Trophoblast cell (in vitro differentiated cells and primary cell): ENCODE measurements at regions not wholly inside any gene's neighbourhood (a gene's known extent, or its start where the extent isn't known, plus 50 kb on each side); places are given as distances from the start of the nearest gene placed in this dataset.

Experiments
- DNase-seq, 2 donors: peaks; one replicate each; pipeline ENCODE4 v3.0.0-alpha.2; 2016
- H2AFZ ChIP-seq: 2 replicates; pipeline ENCODE4 v1.6.1; 2013; ENCODE audit warnings: low read length, moderate library complexity, mild to moderate bottlenecking; ENCODE audit not compliant: insufficient read depth, poor library complexity
- H2AK5ac ChIP-seq: 2 replicates; pipeline ENCODE4 v1.6.1; 2013; ENCODE audit warnings: mild to moderate bottlenecking, low read length
- H2BK120ac ChIP-seq: 2 replicates; pipeline ENCODE4 v1.6.1; 2013; ENCODE audit warnings: low read length, mild to moderate bottlenecking, moderate library complexity; ENCODE audit not compliant: insufficient read depth, poor library complexity
- H2BK12ac ChIP-seq: 2 replicates; pipeline ENCODE4 v1.6.1; 2013; ENCODE audit warnings: mild to moderate bottlenecking, low read length, moderate library complexity
- H2BK5ac ChIP-seq: 2 replicates; pipeline ENCODE4 v1.6.1; 2013; ENCODE audit warnings: low read length, low read depth, moderate library complexity, mild to moderate bottlenecking; ENCODE audit not compliant: poor library complexity
- H3K14ac ChIP-seq: 2 replicates; pipeline ENCODE4 v1.6.1; 2013; ENCODE audit warnings: mild to moderate bottlenecking, low read length
- H3K18ac ChIP-seq: 2 replicates; pipeline ENCODE4 v1.6.1; 2013; ENCODE audit warnings: mild to moderate bottlenecking, low read length
- H3K23ac ChIP-seq: 2 replicates; pipeline ENCODE4 v1.6.1; 2013; ENCODE audit warnings: low read length
- H3K27ac ChIP-seq: 2 replicates; pipeline ENCODE4 v1.5.1; 2013; ENCODE audit warnings: low read depth, mild to moderate bottlenecking, inconsistent platforms, low read length, moderate library complexity
- H3K27me3 ChIP-seq: 2 replicates; pipeline ENCODE4 v1.6.1; 2013; ENCODE audit warnings: inconsistent platforms, mild to moderate bottlenecking, low read length, moderate library complexity; ENCODE audit not compliant: insufficient read depth
- H3K36me3 ChIP-seq, 2 experiments: 1 replicate in 1 of 2; 2 replicates in 1 of 2; pipeline ENCODE4 v1.6.1; 2013; ENCODE audit warnings: low read length in 2 of 2, mild to moderate bottlenecking in 2 of 2, moderate library complexity in 1 of 2; ENCODE audit not compliant: insufficient read depth in 2 of 2, control insufficient read depth in 1 of 2
- H3K4ac ChIP-seq: 2 replicates; pipeline ENCODE4 v1.6.1; 2013; ENCODE audit warnings: low read depth, mild to moderate bottlenecking, low read length, moderate library complexity
- H3K4me1 ChIP-seq, 2 experiments: 1 replicate in 1 of 2; 2 replicates in 1 of 2; pipeline ENCODE4 v1.6.1; 2013; ENCODE audit warnings: low read length in 2 of 2, mild to moderate bottlenecking in 2 of 2, moderate library complexity in 1 of 2; ENCODE audit not compliant: insufficient read depth in 2 of 2, control insufficient read depth in 1 of 2
- H3K4me2 ChIP-seq: 2 replicates; pipeline ENCODE4 v1.6.1; 2013; ENCODE audit warnings: inconsistent platforms, mild to moderate bottlenecking, low read length, moderate library complexity
- H3K4me3 ChIP-seq: 2 replicates; pipeline ENCODE4 v1.5.1; 2013; ENCODE audit warnings: mild to moderate bottlenecking, low read depth, low read length, inconsistent platforms
- H3K79me1 ChIP-seq: one replicate; pipeline ENCODE4 v1.6.1; 2013; ENCODE audit warnings: low read length
- H3K79me2 ChIP-seq: 2 replicates; pipeline ENCODE4 v1.6.1; 2013; ENCODE audit warnings: low read length, mild to moderate bottlenecking; ENCODE audit not compliant: control insufficient read depth, insufficient read depth, poor library complexity
- H3K9ac ChIP-seq: 2 replicates; pipeline ENCODE4 v1.6.1; 2013; ENCODE audit warnings: mild to moderate bottlenecking, low read length
- H3K9me3 ChIP-seq: 2 replicates; pipeline ENCODE4 v1.6.1; 2013; ENCODE audit warnings: low read depth, mild to moderate bottlenecking, control low read depth, inconsistent platforms, low read length; ENCODE audit not compliant: insufficient read depth
- H4K12ac ChIP-seq: 2 replicates; pipeline ENCODE4 v1.6.1; 2013; ENCODE audit warnings: low read depth, mild to moderate bottlenecking, low read length, moderate library complexity
- H4K8ac ChIP-seq: 2 replicates; pipeline ENCODE4 v1.6.1; 2013; ENCODE audit warnings: low read depth, mild to moderate bottlenecking, low read length, moderate library complexity
- H4K91ac ChIP-seq: one replicate; pipeline ENCODE4 v1.6.1; 2013; ENCODE audit warnings: low read depth, mild to moderate bottlenecking, low read length, moderate library complexity
- WGBS: extraction: QIAGEN DNeasy Blood & Tissue Kit; methylation state at CpG from one replicate; pipeline ENCODE4 v1.1.7; 2013; ENCODE audit warnings: missing lambda C conversion rate; ENCODE audit not compliant: insufficient read length, insufficient coverage; ENCODE audit errors: extremely low coverage; 5-methylcytosine and 5-hydroxymethylcytosine counted together

DNA sequence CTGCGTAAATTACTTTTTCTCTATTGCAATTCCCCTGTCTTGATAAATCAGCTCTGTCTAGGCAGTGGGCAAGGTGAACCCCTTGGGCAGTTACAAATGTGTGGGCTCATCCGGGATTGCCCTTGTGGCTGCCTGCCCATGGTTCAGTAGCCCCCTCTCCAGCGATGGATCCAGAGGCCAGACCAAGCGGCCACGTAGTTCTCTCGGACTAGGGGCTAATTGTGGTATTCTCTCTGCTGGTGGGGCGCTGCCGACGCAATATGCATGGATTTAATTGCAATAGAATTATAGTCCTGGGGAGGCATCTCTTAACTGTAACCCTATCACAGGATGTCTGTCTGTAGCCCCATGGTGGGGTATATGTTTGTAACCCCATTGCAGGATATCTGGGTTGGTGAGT lies 64.3 kb upstream of the UNC93A start:
- H3K4me1 ChIP-seq = peaks cover 17 to 19% of the 10 kb centered on the region in 2 experiments
- H4K91ac ChIP-seq = no peak overlapping the region
- H2BK12ac ChIP-seq = peak overlapping the region; percentile 66
- H3K9me3 ChIP-seq = peaks cover 2% of the 10 kb centered on the region
- no CpG with 5 or more reads among the region's 9 CpGs for WGBS
- H3K27ac ChIP-seq = no peak overlapping the region
- H3K9ac ChIP-seq = no peak overlapping the region
- no peak overlapping the region for H2BK120ac ChIP-seq
- H2AK5ac ChIP-seq = no peak overlapping the region
- no peak overlapping the region for H3K18ac ChIP-seq
- H2AFZ ChIP-seq = no peak overlapping the region
- no peak overlapping the region for H3K4me2 ChIP-seq
- H3K4me3 ChIP-seq = no peak overlapping the region
- no peak overlapping the region for H3K4ac ChIP-seq
- H3K36me3 ChIP-seq = no peaks in the 10 kb centered on the region
- no peak overlapping the region for H4K12ac ChIP-seq
- no peak for DNase-seq
- no peaks in the 10 kb centered on the region for H3K27me3 ChIP-seq
- no peak overlapping the region for H3K23ac ChIP-seq
- H3K79me1 ChIP-seq = peaks cover 14% of the 10 kb centered on the region
- H4K8ac ChIP-seq = no peak overlapping the region
- no peaks in the 10 kb centered on the region for H3K79me2 ChIP-seq
- no peak overlapping the region for H2BK5ac ChIP-seq
- no peak overlapping the region for H3K14ac ChIP-seq

DNA sequence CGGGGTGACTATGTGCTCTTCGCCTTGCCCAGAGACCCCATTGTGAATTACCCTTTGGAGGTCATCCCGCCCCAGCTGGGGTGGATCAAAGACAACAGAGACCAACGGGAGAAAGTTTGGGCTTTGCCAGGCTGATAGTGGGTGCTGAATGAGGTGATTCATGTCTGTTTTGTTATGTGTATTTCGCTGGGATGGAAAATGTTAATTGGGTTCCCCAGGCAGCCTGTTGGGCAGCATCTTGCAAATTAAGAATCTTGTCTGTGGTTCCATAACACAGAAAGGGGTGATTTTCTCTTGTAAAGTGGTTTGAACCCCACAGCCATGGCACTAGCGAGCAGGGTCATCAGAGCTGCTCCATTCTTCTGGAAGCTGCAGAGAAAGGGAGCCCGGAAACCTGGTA lies 63.1 kb upstream of the UNC93A start:
- Histone ChIP-seq H3K27ac (no peak overlapping the region), H2AK5ac (peak overlapping the region; percentile 65), H3K36me3 (no peaks in the 10 kb centered on the region), H3K14ac (no peak overlapping the region), H3K4me2 (no peak overlapping the region), H3K79me2 (no peaks in the 10 kb centered on the region), H2BK120ac (peak overlapping the region; percentile 57), H3K27me3 (no peaks in the 10 kb centered on the region), H3K4ac (peak overlapping the region; percentile 16), H2BK5ac (peak overlapping the region; percentile 44), H2BK12ac (peak overlapping the region; percentile 32), H3K18ac (peak overlapping the region; percentile 29), H3K4me3 (no peak overlapping the region), H4K91ac (peak overlapping the region; percentile 61), H3K9ac (no peak overlapping the region), H3K9me3 (peaks cover 2% of the 10 kb centered on the region), H3K79me1 (peaks cover 17% of the 10 kb centered on the region), H3K23ac (no peak overlapping the region), H2AFZ (no peak overlapping the region), H4K12ac (no peak overlapping the region), H4K8ac (peak overlapping the region; percentile 53), H3K4me1 (peaks cover 19 to 20% of the 10 kb centered on the region in 2 experiments)
- WGBS = no CpG with 5 or more reads among the region's 7 CpGs
- no peak for DNase-seq

DNA sequence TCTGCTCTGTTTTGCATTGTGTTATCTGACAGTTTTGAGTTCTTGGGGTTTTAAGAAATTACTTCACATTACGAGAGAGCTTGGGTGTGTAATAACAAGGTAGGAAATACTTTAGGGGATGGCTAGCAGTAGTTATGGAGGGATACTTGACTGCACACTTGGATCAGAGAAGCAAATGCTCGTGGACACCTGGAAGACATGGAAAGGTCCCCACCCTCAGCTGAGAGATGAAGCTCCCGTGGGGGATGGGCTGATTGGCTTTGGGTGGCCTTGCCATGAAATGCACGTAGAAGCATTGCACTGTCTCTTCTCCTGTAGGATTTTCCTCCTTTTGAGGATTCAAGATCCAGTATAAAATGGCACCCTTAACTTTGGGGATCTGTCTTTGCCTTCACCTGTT lies 61.5 kb upstream of the UNC93A start:
- no peak overlapping the region for H4K12ac ChIP-seq
- no peaks in the 10 kb centered on the region for H3K36me3 ChIP-seq
- DNase-seq = no peak
- peak overlapping the region; percentile 40 for H4K91ac ChIP-seq
- no peaks in the 10 kb centered on the region for H3K79me2 ChIP-seq
- H3K27me3 ChIP-seq = no peaks in the 10 kb centered on the region
- H2BK5ac ChIP-seq = no peak overlapping the region
- H2AK5ac ChIP-seq = no peak overlapping the region
- no peak overlapping the region for H3K9ac ChIP-seq
- H3K4me2 ChIP-seq = no peak overlapping the region
- H3K4me1 ChIP-seq = peaks cover 14 to 20% of the 10 kb centered on the region in 2 experiments
- peak overlapping the region; percentile 60 for H3K23ac ChIP-seq
- H4K8ac ChIP-seq = no peak overlapping the region
- H3K4ac ChIP-seq = no peak overlapping the region
- H3K27ac ChIP-seq = no peak overlapping the region
- no peak overlapping the region for H3K18ac ChIP-seq
- peaks cover 2% of the 10 kb centered on the region for H3K9me3 ChIP-seq
- H2BK12ac ChIP-seq = no peak overlapping the region
- peak overlapping the region; percentile 29 for H2BK120ac ChIP-seq
- no peak overlapping the region for H2AFZ ChIP-seq
- H3K4me3 ChIP-seq = no peak overlapping the region
- no peak overlapping the region for H3K14ac ChIP-seq
- no CpG with 5 or more reads among the region's 4 CpGs for WGBS
- H3K79me1 ChIP-seq = peaks cover 16% of the 10 kb centered on the region

DNA sequence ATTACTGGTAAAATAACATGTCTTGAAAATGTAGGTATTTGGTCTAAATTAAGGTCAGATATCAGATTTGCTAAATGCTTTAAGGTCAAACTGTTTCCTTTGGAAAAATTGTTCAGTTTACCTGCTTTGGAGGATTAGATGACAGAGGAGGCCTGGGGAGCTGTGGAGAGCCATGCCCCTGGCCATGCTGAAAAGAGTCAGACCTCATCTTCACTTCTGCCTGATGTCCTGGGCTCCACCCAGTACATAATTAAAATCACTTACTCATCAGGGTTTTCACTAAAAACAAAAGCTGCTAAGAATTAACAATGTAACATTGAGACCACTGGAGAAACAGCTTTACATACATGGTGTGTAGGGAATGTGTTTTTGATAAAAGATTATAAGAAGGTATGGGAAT lies 60.8 kb upstream of the UNC93A start:
- peaks cover 2% of the 10 kb centered on the region for H3K9me3 ChIP-seq
- no peak for DNase-seq
- H3K4me3 ChIP-seq = no peak overlapping the region
- no peaks in the 10 kb centered on the region for H3K36me3 ChIP-seq
- no peak overlapping the region for H3K18ac ChIP-seq
- no peak overlapping the region for H3K4ac ChIP-seq
- H3K4me1 ChIP-seq = peaks cover 19 to 24% of the 10 kb centered on the region in 2 experiments
- H3K9ac ChIP-seq = no peak overlapping the region
- H4K12ac ChIP-seq = no peak overlapping the region
- H3K79me2 ChIP-seq = no peaks in the 10 kb centered on the region
- no peak overlapping the region for H4K91ac ChIP-seq
- H3K27me3 ChIP-seq = no peaks in the 10 kb centered on the region
- H3K79me1 ChIP-seq = peaks cover 21% of the 10 kb centered on the region
- H3K4me2 ChIP-seq = no peak overlapping the region
- no peak overlapping the region for H2BK120ac ChIP-seq
- no peak overlapping the region for H3K14ac ChIP-seq
- no peak overlapping the region for H2BK5ac ChIP-seq
- H2AK5ac ChIP-seq = no peak overlapping the region
- H3K27ac ChIP-seq = no peak overlapping the region
- no peak overlapping the region for H4K8ac ChIP-seq
- no peak overlapping the region for H2AFZ ChIP-seq
- H3K23ac ChIP-seq = no peak overlapping the region
- no peak overlapping the region for H2BK12ac ChIP-seq
